A549 (cell line): ENCODE measurements at regions not wholly inside any gene's neighbourhood (a gene's known extent, or its start where the extent isn't known, plus 50 kb on each side); places are given as distances from the start of the nearest gene placed in this dataset.

Experiments
- ATAC-seq, 2 experiments: fragments of 200-7000 bp in 1 of 2; fragments of >200 bp in 1 of 2; cut with Nextera tagmentation in 1 of 2; cut with Tn5 transposase in 1 of 2; 3 replicates each; pipeline versions ENCODE4 v1.8.0 to v1.9.1; 2018 to 2020; ENCODE audit warnings: mild to moderate bottlenecking in 1 of 2, moderate library complexity in 1 of 2
- CTCF ChIA-PET: fragments of 300-600 bp; sonication (Branson Sonifier 250); formaldehyde crosslinking; extraction: SDS; loops from one replicate; lab custom pipeline; 2021; ENCODE audit warnings: antibody characterized with exemption, inconsistent platforms; lab: Yijun Ruan, JAX
- POLR2A ChIA-PET: fragments of 350-600 bp; formaldehyde crosslinking; extraction: SDS; loops from one replicate; lab custom pipeline; 2021; ENCODE audit warnings: antibody characterized with exemption, inconsistent platforms; lab: Yijun Ruan, JAX
- DNase-seq, 2 experiments: peaks; one replicate each; pipeline versions ENCODE4 v3.0.0 to v3.0.0-alpha.2; 2011 to 2016; ENCODE audit warnings: low read depth in 1 of 2, low spot score in 1 of 2
- FAIRE-seq: peaks from 2 replicates; lab custom pipeline; 2011; peaks lifted over from hg19 to GRCh38; lab: Jason Lieb, UNC
- H3K27ac ChIP-seq, 2 experiments: fragments of >200 bp; sonication (Bioruptor Twin); formaldehyde crosslinking; 3 replicates each; pipeline ENCODE4 v1.5.1; 2016 to 2017
- H3K4me1 ChIP-seq: fragments of >200 bp; sonication (Bioruptor Twin); formaldehyde crosslinking; 3 replicates; pipeline ENCODE4 v1.6.1; 2016
- H3K4me2 ChIP-seq: fragments of >200 bp; sonication (Bioruptor Twin); formaldehyde crosslinking; 3 replicates; pipeline ENCODE4 v1.6.1; 2016
- H3K4me3 ChIP-seq: fragments of >200 bp; sonication (Bioruptor Twin); formaldehyde crosslinking; 3 replicates; pipeline ENCODE4 v1.5.1; 2016
- H3K9me3 ChIP-seq: fragments of >200 bp; sonication (Bioruptor Twin); formaldehyde crosslinking; 3 replicates; pipeline ENCODE4 v1.6.1; 2016
- FOSB ChIP-seq: fragments of 250-450 bp; sonication (Bioruptor Pico); IDR thresholded peaks from 2 replicates; pipeline ENCODE4 v1.5.0; 2020; ENCODE audit warnings: mild to moderate bottlenecking, moderate library complexity
- HEYL ChIP-seq: fragments of 250-450 bp; sonication (Bioruptor Pico); IDR thresholded peaks from 2 replicates; pipeline ENCODE4 v1.8.0; 2021; ENCODE audit warnings: mild to moderate bottlenecking, moderate library complexity
- MAZ ChIP-seq: fragments of 150-350 bp; IDR thresholded peaks from 2 replicates; pipeline ENCODE4 v1.6.1; 2014; ENCODE audit warnings: antibody characterized with exemption, low read depth, low read length, borderline replicate concordance
- NFE2L2 ChIP-seq: fragments of 150-350 bp; conservative IDR thresholded peaks from 2 replicates; pipeline ENCODE4 v1.6.1; 2014; ENCODE audit warnings: low read length
- RAD21 ChIP-seq, 2 experiments: fragments of >200 bp in 1 of 2; sonication (Bioruptor Twin) in 1 of 2; formaldehyde crosslinking in 1 of 2; IDR thresholded peaks in 1 of 2; conservative IDR thresholded peaks in 1 of 2; 2 replicates in 1 of 2; 3 replicates in 1 of 2; pipeline ENCODE4 v1.6.1; 2012 to 2018; ENCODE audit warnings: inconsistent platforms in 1 of 2
- SMC3 ChIP-seq: fragments of >200 bp; sonication (Bioruptor Twin); formaldehyde crosslinking; IDR thresholded peaks from 3 replicates; pipeline ENCODE4 v1.6.1; 2018; ENCODE audit warnings: inconsistent platforms
- TP53 ChIP-seq: fragments of 250-450 bp; sonication (Bioruptor Pico); IDR thresholded peaks from 2 replicates; pipeline ENCODE4 v1.5.0; 2021; ENCODE audit warnings: mild to moderate bottlenecking, moderate library complexity
- ZNF302 ChIP-seq: fragments of 250-450 bp; sonication (Bioruptor Pico); IDR thresholded peaks from 2 replicates; pipeline ENCODE4 v1.9.0; 2021; ENCODE audit warnings: inconsistent platforms, mild to moderate bottlenecking, moderate library complexity
- WGBS: methylation state at CpG from one replicate; pipeline ENCODE4 v1.1.6; 2017; ENCODE audit errors: missing lambda C conversion rate; 5-methylcytosine and 5-hydroxymethylcytosine counted together
- TF ChIP-seq, protein P1 (sequence below): fragments of >200 bp; sonication (Bioruptor Twin); formaldehyde crosslinking; IDR thresholded peaks from 3 replicates; pipeline ENCODE4 v1.6.1; 2016
- TF ChIP-seq, protein P2 (sequence below): fragments of >200 bp; sonication (Bioruptor Twin); formaldehyde crosslinking; IDR thresholded peaks from 3 replicates; pipeline ENCODE4 v1.5.1; 2016
- TF ChIP-seq, protein P3 (sequence below): fragments of 250-450 bp; sonication (Bioruptor Pico); IDR thresholded peaks from 2 replicates; pipeline ENCODE4 v1.5.0; 2020; ENCODE audit warnings: low read depth, mild to moderate bottlenecking, moderate library complexity
- TF ChIP-seq, protein P4 (sequence below): fragments of 200-600 bp; sonication (generic); IDR thresholded peaks from 2 replicates; pipeline ENCODE4 v1.6.1; 2016; ENCODE audit warnings: antibody characterized with exemption, mild to moderate bottlenecking, moderate library complexity

DNA sequence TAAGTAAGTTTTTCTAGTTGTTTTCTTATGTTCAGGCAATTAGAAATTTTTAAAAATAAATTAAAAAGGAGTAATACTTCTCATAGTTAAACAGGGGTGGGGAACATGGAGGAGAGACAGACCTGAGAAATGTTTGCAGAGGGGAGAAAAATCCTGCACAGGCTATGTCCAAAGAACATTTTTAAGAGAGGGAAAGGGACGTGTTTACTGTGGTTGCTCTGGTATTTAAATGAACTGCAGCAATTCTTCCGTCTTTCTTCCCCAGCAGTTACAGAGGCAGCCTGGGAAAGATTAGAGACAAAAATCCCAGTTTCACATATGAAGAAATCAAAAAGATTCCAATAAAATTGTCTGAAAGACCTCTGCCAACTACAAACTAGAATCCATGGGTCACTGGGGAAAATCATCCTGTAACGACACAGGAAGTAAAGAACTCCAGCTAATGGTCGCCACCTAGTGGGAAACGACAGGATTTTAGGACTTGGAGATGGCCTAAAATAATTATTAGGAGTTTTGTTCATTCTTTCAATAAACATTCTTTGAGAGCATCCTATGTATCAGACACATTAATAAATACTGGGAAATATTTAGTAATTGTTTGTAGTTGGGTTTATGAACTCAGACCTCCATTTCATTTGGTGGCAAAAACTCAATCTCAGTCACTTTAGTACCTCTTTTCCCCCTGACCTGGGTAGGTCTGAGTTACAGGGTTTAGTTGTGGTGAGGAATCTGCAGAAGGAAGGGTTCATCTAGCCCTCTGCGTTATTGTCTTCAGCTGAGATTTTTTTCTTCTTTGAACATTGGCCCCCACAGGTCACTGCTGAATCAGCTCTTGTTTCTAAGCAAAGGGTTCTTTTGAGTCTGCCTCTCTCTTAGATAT, 69.9 kb upstream of the GOLIM4 start:
- Histone ChIP-seq H3K4me3 (no peak overlapping the region), H3K4me1 (no peaks in the 10 kb centered on the region), H3K4me2 (0 out of 3 replicates have a peak overlapping the region, but pooled peaks have one; percentile 19), H3K9me3 (no peaks in the 10 kb centered on the region), H3K27ac (peak overlapping the region in 1 of 2 experiments; percentile 60; a peak in 1 of 6 replicates)
- peak; percentile 79 to 83 for TF ChIP-seq RAD21 (conservative IDR thresholded peaks at IDR 0.05 in 1 of 2, IDR thresholded peaks at IDR 0.05 in 1 of 2)
- TF ChIP-seq, protein P1, sequence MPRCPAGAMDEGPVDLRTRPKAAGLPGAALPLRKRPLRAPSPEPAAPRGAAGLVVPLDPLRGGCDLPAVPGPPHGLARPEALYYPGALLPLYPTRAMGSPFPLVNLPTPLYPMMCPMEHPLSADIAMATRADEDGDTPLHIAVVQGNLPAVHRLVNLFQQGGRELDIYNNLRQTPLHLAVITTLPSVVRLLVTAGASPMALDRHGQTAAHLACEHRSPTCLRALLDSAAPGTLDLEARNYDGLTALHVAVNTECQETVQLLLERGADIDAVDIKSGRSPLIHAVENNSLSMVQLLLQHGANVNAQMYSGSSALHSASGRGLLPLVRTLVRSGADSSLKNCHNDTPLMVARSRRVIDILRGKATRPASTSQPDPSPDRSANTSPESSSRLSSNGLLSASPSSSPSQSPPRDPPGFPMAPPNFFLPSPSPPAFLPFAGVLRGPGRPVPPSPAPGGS: no peak
- TF ChIP-seq, protein P2, sequence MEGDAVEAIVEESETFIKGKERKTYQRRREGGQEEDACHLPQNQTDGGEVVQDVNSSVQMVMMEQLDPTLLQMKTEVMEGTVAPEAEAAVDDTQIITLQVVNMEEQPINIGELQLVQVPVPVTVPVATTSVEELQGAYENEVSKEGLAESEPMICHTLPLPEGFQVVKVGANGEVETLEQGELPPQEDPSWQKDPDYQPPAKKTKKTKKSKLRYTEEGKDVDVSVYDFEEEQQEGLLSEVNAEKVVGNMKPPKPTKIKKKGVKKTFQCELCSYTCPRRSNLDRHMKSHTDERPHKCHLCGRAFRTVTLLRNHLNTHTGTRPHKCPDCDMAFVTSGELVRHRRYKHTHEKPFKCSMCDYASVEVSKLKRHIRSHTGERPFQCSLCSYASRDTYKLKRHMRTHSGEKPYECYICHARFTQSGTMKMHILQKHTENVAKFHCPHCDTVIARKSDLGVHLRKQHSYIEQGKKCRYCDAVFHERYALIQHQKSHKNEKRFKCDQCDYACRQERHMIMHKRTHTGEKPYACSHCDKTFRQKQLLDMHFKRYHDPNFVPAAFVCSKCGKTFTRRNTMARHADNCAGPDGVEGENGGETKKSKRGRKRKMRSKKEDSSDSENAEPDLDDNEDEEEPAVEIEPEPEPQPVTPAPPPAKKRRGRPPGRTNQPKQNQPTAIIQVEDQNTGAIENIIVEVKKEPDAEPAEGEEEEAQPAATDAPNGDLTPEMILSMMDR: peak; percentile 79
- TF ChIP-seq FOSB (CRISPR knock-in tag): no peak
- no peak for TF ChIP-seq ZNF302 (CRISPR knock-in tag)
- peak; percentile 90 for TF ChIP-seq SMC3
- no peak for TF ChIP-seq MAZ
- TF ChIP-seq, protein P3, sequence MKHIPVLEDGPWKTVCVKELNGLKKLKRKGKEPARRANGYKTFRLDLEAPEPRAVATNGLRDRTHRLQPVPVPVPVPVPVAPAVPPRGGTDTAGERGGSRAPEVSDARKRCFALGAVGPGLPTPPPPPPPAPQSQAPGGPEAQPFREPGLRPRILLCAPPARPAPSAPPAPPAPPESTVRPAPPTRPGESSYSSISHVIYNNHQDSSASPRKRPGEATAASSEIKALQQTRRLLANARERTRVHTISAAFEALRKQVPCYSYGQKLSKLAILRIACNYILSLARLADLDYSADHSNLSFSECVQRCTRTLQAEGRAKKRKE (CRISPR knock-in tag): no peak
- ChIA-PET POLR2A (no interaction called here), CTCF (interaction anchor here (0.5 to 4.5 kb wide), 23 partner anchors 8 to 1977 kb away, joined by 3 to 92 read pairs (median 4); partner anchors contain the start of gene GOLIM4)
- FAIRE-seq (no peak), DNase-seq (peak; percentile 15 to 66), ATAC-seq (peak; percentile 71 to 87; a peak in 5 of 6 replicates)
- WGBS: 24% methylated on average over 6 of the region's 6 CpGs

DNA sequence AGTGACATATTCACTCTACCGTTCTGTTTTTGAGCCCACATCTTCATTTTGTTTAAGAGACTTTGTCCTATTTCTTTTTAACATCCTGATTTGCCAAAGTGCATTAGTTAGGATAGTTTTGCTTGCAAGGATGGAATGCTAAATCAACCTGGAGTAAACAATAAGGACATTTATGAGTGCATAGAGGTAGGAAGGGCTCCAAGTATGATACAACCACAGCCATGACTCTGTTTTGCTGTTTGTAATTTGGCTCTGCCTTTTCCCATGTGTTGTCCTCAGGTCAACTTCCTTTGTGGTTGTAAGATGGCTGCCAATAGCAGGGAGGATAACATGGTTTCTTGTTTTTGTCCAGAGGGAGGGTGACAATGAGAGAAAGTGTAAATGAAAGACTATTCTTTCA, 66.4 kb upstream of the GOLIM4 start:
- ATAC-seq: no peak
- ChIA-PET POLR2A (no interaction called here), CTCF (no interaction called here)
- DNase-seq: no peak
- no peak overlapping the region for H3K27ac ChIP-seq
- H3K4me2 ChIP-seq: no peak overlapping the region
- no peaks in the 10 kb centered on the region for H3K9me3 ChIP-seq
- no peaks in the 10 kb centered on the region for H3K4me1 ChIP-seq
- no peak overlapping the region for H3K4me3 ChIP-seq
- WGBS: 4% methylated on average over 1 of the region's 1 CpG
- TF ChIP-seq, protein P1: no peak
- TF ChIP-seq HEYL (CRISPR knock-in tag) (no peak), NFE2L2 (no peak), TP53 (CRISPR knock-in tag) (no peak)
- TF ChIP-seq, protein P4, sequence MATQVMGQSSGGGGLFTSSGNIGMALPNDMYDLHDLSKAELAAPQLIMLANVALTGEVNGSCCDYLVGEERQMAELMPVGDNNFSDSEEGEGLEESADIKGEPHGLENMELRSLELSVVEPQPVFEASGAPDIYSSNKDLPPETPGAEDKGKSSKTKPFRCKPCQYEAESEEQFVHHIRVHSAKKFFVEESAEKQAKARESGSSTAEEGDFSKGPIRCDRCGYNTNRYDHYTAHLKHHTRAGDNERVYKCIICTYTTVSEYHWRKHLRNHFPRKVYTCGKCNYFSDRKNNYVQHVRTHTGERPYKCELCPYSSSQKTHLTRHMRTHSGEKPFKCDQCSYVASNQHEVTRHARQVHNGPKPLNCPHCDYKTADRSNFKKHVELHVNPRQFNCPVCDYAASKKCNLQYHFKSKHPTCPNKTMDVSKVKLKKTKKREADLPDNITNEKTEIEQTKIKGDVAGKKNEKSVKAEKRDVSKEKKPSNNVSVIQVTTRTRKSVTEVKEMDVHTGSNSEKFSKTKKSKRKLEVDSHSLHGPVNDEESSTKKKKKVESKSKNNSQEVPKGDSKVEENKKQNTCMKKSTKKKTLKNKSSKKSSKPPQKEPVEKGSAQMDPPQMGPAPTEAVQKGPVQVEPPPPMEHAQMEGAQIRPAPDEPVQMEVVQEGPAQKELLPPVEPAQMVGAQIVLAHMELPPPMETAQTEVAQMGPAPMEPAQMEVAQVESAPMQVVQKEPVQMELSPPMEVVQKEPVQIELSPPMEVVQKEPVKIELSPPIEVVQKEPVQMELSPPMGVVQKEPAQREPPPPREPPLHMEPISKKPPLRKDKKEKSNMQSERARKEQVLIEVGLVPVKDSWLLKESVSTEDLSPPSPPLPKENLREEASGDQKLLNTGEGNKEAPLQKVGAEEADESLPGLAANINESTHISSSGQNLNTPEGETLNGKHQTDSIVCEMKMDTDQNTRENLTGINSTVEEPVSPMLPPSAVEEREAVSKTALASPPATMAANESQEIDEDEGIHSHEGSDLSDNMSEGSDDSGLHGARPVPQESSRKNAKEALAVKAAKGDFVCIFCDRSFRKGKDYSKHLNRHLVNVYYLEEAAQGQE: no peak
- no peak for FAIRE-seq
